ENCODE measurements at regions not wholly inside any gene's neighbourhood (a gene's known extent, or its start where the extent isn't known, plus 50 kb on each side); places are given as distances from the start of the nearest gene placed in this dataset.

- Histone ChIP-seq H2AFZ (ENCODE audit: control insufficient read depth, low read depth, low read length) (no peak overlapping the region), H4K20me1 (ENCODE audit: control insufficient read depth, insufficient read depth) (no peaks in the 10 kb centered on the region), H3K79me2 (ENCODE audit: control insufficient read depth, insufficient read depth, low read length) (no peaks in the 10 kb centered on the region), H3K9ac (ENCODE audit: control insufficient read depth, insufficient read depth, low read length) (no peak overlapping the region), H3K36me3 (ENCODE audit: control insufficient read depth in 2 of 2, insufficient read depth in 2 of 2, low read length in 1 of 2) (no peaks in the 10 kb centered on the region), H3K4me2 (ENCODE audit: control insufficient read depth, insufficient read depth) (no peak overlapping the region), H3K4me3 (no peak overlapping the region), H3K4me1 (ENCODE audit: control insufficient read depth, insufficient read depth, low read length) (no peaks in the 10 kb centered on the region), H3K27me3 (replicated peaks in 1 of 2; ENCODE audit: control insufficient read depth in 2 of 2, insufficient read depth in 2 of 2, low read length in 1 of 2) (no peaks in the 10 kb centered on the region), H3K27ac (ENCODE audit: control insufficient read depth, insufficient read depth) (no peak overlapping the region), H3K9me3 (replicated peaks; ENCODE audit: control insufficient read depth, insufficient read depth, low read length) (no peaks in the 10 kb centered on the region)
- ChIA-PET SMC1A (ENCODE audit: uncharacterized antibody, unreplicated experiment) (no interaction called here), CTCF (no interaction called here), RAD21 (ENCODE audit: unreplicated experiment) (no interaction called here), POLR2A (no interaction called here)
- WGBS (ENCODE audit: insufficient coverage, insufficient replicate concordance, low lambda C conversion rate, missing lambda C conversion rate) = 37% methylated on average over 5 of the region's 5 CpGs
- no peak for DNase-seq (ENCODE audit: low read depth, low spot score)
- in situ Hi-C loops (cut with MboI) = no loop called here
- TF ChIP-seq NR2C1 (IDR thresholded peaks at IDR 0.05) (no peak), HCFC1 (IDR thresholded peaks at IDR 0.05; ENCODE audit: low read length) (no peak), CBX5 (IDR thresholded peaks at IDR 0.05; ENCODE audit: low read depth) (no peak), BCL3 (IDR thresholded peaks at IDR 0.05; ENCODE audit: borderline replicate concordance, insufficient read depth, low read depth, low read length, poor library complexity, severe bottlenecking) (no peak), NFXL1 (IDR thresholded peaks at IDR 0.05; ENCODE audit: borderline replicate concordance) (no peak), YY1 (IDR thresholded peaks at IDR 0.05; ENCODE audit: low read depth, low read length) (no peak), POLR2AphosphoS2 (IDR thresholded peaks at IDR 0.05; ENCODE audit: low read depth, low read length) (no peak), KLF5 (IDR thresholded peaks at IDR 0.05; ENCODE audit: partially characterized antibody) (no peak), STAT1 (conservative IDR thresholded peaks at IDR 0.05) (no peak), ESRRA (IDR thresholded peaks at IDR 0.05; ENCODE audit: low read length) (no peak), PAX5 (IDR thresholded peaks at IDR 0.05; ENCODE audit: borderline replicate concordance, low read depth, low read length) (no peak), MAX (IDR thresholded peaks at IDR 0.05; ENCODE audit: low read depth, low read length) (no peak), BRCA1 (IDR thresholded peaks at IDR 0.05; ENCODE audit: low read depth, low read length) (no peak), IRF3 (IDR thresholded peaks at IDR 0.05) (no peak)
- intact Hi-C loops (cut with micrococcal nuclease; ENCODE audit: unreplicated experiment) = no loop called here
- no TSS peak for BruUV-seq (replicated peaks)
- ATAC-seq = no peak
- FAIRE-seq = no peak
Observed at GRCh38 chr10:120711860-120712259, 139.3 kb upstream of the WDR11 start.

Data from GM12878 (cell line).